GM21529 (cell line): ENCODE measurements at regions not wholly inside any gene's neighbourhood (a gene's known extent, or its start where the extent isn't known, plus 50 kb on each side); places are given as distances from the start of the nearest gene placed in this dataset.

Source experiments
- ATAC-seq: cut with Tn5 transposase; IDR thresholded peaks from one replicate; pipeline ENCODE4 v1.9.1; 2021; ENCODE audit not compliant: unreplicated experiment

- ATAC-seq, result peak; percentile 70
Observed at GRCh38 chr13:34037636-34038540, 219.9 kb downstream of the RFC3 start.

GRCh38 chr13:34038541-34039068 is 220.7 kb downstream of the RFC3 start:
- ATAC-seq, result peak; percentile 46

GRCh38 chr13:34039678-34040077 is 221.7 kb downstream of the RFC3 start:
- no peak for ATAC-seq

- ATAC-seq, result no peak
Observed at GRCh38 chr13:34040863-34041262, 222.9 kb downstream of the RFC3 start.

- no peak for ATAC-seq
Observed at GRCh38 chr13:34044041-34044440, 226.1 kb downstream of the RFC3 start.

- no peak for ATAC-seq
Observed at GRCh38 chr13:34044660-34045080, 226.7 kb downstream of the RFC3 start.

- ATAC-seq, result no peak
Observed at GRCh38 chr13:34046457-34046856, 228.5 kb downstream of the RFC3 start.

GRCh38 chr13:34048652-34049051 is 230.7 kb downstream of the RFC3 start:
- no peak for ATAC-seq

- ATAC-seq, result no peak
Observed at GRCh38 chr13:34056733-34057258, 238.8 kb downstream of the RFC3 start.

- no peak for ATAC-seq
Observed at GRCh38 chr13:34064456-34065205, 246.7 kb downstream of the RFC3 start.

- ATAC-seq, result no peak
Observed at GRCh38 chr13:34065928-34066327, 248.0 kb downstream of the RFC3 start.

GRCh38 chr13:34066344-34066743 is 248.4 kb downstream of the RFC3 start:
- no peak for ATAC-seq

GRCh38 chr13:34070006-34070405 is 252.1 kb downstream of the RFC3 start:
- ATAC-seq, result no peak

GRCh38 chr13:34070544-34071303 is 252.8 kb downstream of the RFC3 start:
- ATAC-seq, result no peak

GRCh38 chr13:34076319-34076718 is 258.4 kb downstream of the RFC3 start:
- no peak for ATAC-seq

- ATAC-seq, result peak; percentile 57
Observed at GRCh38 chr13:34076943-34077703, 259.2 kb downstream of the RFC3 start.

GRCh38 chr13:34078334-34078999 is 260.5 kb downstream of the RFC3 start:
- ATAC-seq, result no peak

- no peak for ATAC-seq
Observed at GRCh38 chr13:34085204-34085603, 267.3 kb downstream of the RFC3 start.

GRCh38 chr13:34086281-34086680 is 268.3 kb downstream of the RFC3 start:
- peak; percentile 88 for ATAC-seq

GRCh38 chr13:34087791-34088190 is 269.8 kb downstream of the RFC3 start:
- no peak for ATAC-seq
